ENCODE measurements at regions not wholly inside any gene's neighbourhood (a gene's known extent, or its start where the extent isn't known, plus 50 kb on each side); places are given as distances from the start of the nearest gene placed in this dataset.

GRCh38 chr21:27067226-27067625 is 100.3 kb upstream of the ADAMTS5 start:
- no peak for DNase-seq (ENCODE audit: low read depth)
- no peak for TF ChIP-seq CTCF (IDR thresholded peaks at IDR 0.05; ENCODE audit: insufficient read depth, low read length)

GRCh38 chr21:27062443-27062842 is 95.6 kb upstream of the ADAMTS5 start:
- DNase-seq (ENCODE audit: low read depth), result peak; percentile 87
- no peak for TF ChIP-seq CTCF (IDR thresholded peaks at IDR 0.05; ENCODE audit: insufficient read depth, low read length)
- H3K4me3 ChIP-seq (ENCODE audit: low read depth, low read length), result no peak overlapping the region

More at GRCh38 chr21:27067226-27067625, 100.3 kb upstream of the ADAMTS5 start:
- H3K4me3 ChIP-seq (ENCODE audit: low read depth, low read length), result no peak overlapping the region

GRCh38 chr21:27061770-27062169 is 94.9 kb upstream of the ADAMTS5 start:
- no peak overlapping the region for H3K4me3 ChIP-seq (ENCODE audit: low read depth, low read length)
- no peak for TF ChIP-seq CTCF (IDR thresholded peaks at IDR 0.05; ENCODE audit: insufficient read depth, low read length)
- peak; percentile 36 for DNase-seq (ENCODE audit: low read depth)

GRCh38 chr21:27060190-27060589 is 93.3 kb upstream of the ADAMTS5 start:
- TF ChIP-seq CTCF (IDR thresholded peaks at IDR 0.05; ENCODE audit: insufficient read depth, low read length), result no peak
- DNase-seq (ENCODE audit: low read depth), result peak; percentile 88
- no peak overlapping the region for H3K4me3 ChIP-seq (ENCODE audit: low read depth, low read length)

- no peak overlapping the region for H3K4me3 ChIP-seq (ENCODE audit: low read depth, low read length)
- peak; percentile 60 for DNase-seq (ENCODE audit: low read depth)
- TF ChIP-seq CTCF (IDR thresholded peaks at IDR 0.05; ENCODE audit: insufficient read depth, low read length), result no peak
Observed at GRCh38 chr21:27058673-27059605, 92.1 kb upstream of the ADAMTS5 start.

GRCh38 chr21:27057997-27058396 is 91.1 kb upstream of the ADAMTS5 start:
- no peak for TF ChIP-seq CTCF (IDR thresholded peaks at IDR 0.05; ENCODE audit: insufficient read depth, low read length)
- H3K4me3 ChIP-seq (ENCODE audit: low read depth, low read length), result no peak overlapping the region
- DNase-seq (ENCODE audit: low read depth), result no peak
